Neuronal stem cell (in vitro differentiated cells): ENCODE measurements at regions not wholly inside any gene's neighbourhood (a gene's known extent, or its start where the extent isn't known, plus 50 kb on each side); places are given as distances from the start of the nearest gene placed in this dataset.

Source experiments
- DNase-seq: peaks from one replicate; pipeline ENCODE4 v3.0.0-alpha.2; 2013; ENCODE audit warnings: low spot score
- H2AFZ ChIP-seq: one replicate; pipeline ENCODE4 v1.6.1; 2013; ENCODE audit warnings: mild to moderate bottlenecking, low read length, inconsistent platforms
- H2AK5ac ChIP-seq: 2 replicates; pipeline ENCODE4 v1.6.1; 2013; ENCODE audit warnings: low read depth, mild to moderate bottlenecking, inconsistent platforms, low read length, moderate library complexity, mixed read lengths
- H2BK120ac ChIP-seq: 2 replicates; pipeline ENCODE4 v1.6.1; 2013; ENCODE audit warnings: low read depth, mild to moderate bottlenecking, inconsistent platforms, low read length, moderate library complexity, mixed read lengths
- H2BK12ac ChIP-seq: one replicate; pipeline ENCODE4 v1.6.1; 2013; ENCODE audit warnings: low read length, inconsistent platforms
- H2BK15ac ChIP-seq: 2 replicates; pipeline ENCODE4 v1.6.1; 2013; ENCODE audit warnings: mild to moderate bottlenecking, low read length, inconsistent platforms, mixed read lengths
- H2BK5ac ChIP-seq: one replicate; pipeline ENCODE4 v1.6.1; 2013; ENCODE audit warnings: inconsistent platforms, mild to moderate bottlenecking, low read length, moderate library complexity
- H3K14ac ChIP-seq: one replicate; pipeline ENCODE4 v1.6.1; 2013; ENCODE audit warnings: low read length, inconsistent platforms
- H3K18ac ChIP-seq: 2 replicates; pipeline ENCODE4 v1.6.1; 2013; ENCODE audit warnings: low read length, inconsistent platforms
- H3K23ac ChIP-seq: 2 replicates; pipeline ENCODE4 v1.6.1; 2013; ENCODE audit warnings: low read depth, mild to moderate bottlenecking, mixed read lengths, low read length, inconsistent platforms; ENCODE audit not compliant: poor library complexity
- H3K27ac ChIP-seq: replicated peaks from 3 replicates; pipeline ENCODE4 v1.5.1; 2013; ENCODE audit warnings: low read length, inconsistent platforms
- H3K27me3 ChIP-seq, 3 experiments: 2 replicates each; pipeline ENCODE4 v1.6.1; 2013; ENCODE audit warnings: low read length in 3 of 3, mild to moderate bottlenecking in 2 of 3, inconsistent platforms in 1 of 3, low read depth in 1 of 3, mixed read lengths in 1 of 3, moderate library complexity in 1 of 3; ENCODE audit not compliant: control insufficient read depth in 3 of 3, insufficient read depth in 3 of 3
- H3K36me3 ChIP-seq, 2 donors: replicated peaks in 1 of 2; 2 replicates each; pipeline ENCODE4 v1.6.1; 2013; ENCODE audit warnings: low read length in 2 of 2; ENCODE audit not compliant: control insufficient read depth in 2 of 2, insufficient read depth in 2 of 2
- H3K4ac ChIP-seq: 2 replicates; pipeline ENCODE4 v1.6.1; 2013; ENCODE audit warnings: inconsistent platforms, mild to moderate bottlenecking, low read length, moderate library complexity
- H3K4me1 ChIP-seq, 2 donors: 1 replicate in 1 of 2; 2 replicates in 1 of 2; pipeline ENCODE4 v1.6.1; 2013; ENCODE audit warnings: low read length in 2 of 2, low read depth in 1 of 2; ENCODE audit not compliant: control insufficient read depth in 2 of 2, insufficient read depth in 1 of 2
- H3K4me2 ChIP-seq: one replicate; pipeline ENCODE4 v1.6.1; 2013; ENCODE audit warnings: mild to moderate bottlenecking, low read length, inconsistent platforms; ENCODE audit not compliant: insufficient read depth, poor library complexity, severe bottlenecking
- H3K4me3 ChIP-seq, 2 donors: 2 replicates each; pipeline ENCODE4 v1.5.1; 2013; ENCODE audit warnings: low read length in 2 of 2, mild to moderate bottlenecking in 2 of 2, inconsistent platforms in 1 of 2, moderate library complexity in 1 of 2
- H3K79me1 ChIP-seq: one replicate; pipeline ENCODE4 v1.6.1; 2013; ENCODE audit warnings: low read depth, mild to moderate bottlenecking, inconsistent platforms, low read length, moderate library complexity
- H3K9ac ChIP-seq: one replicate; pipeline ENCODE4 v1.6.1; 2013; ENCODE audit warnings: mild to moderate bottlenecking, low read depth, low read length, inconsistent platforms; ENCODE audit not compliant: poor library complexity
- H3K9me3 ChIP-seq, 2 donors: replicated peaks in 1 of 2; 2 replicates each; pipeline versions ENCODE3 to v1.6.1; 2013; ENCODE audit warnings: low read length in 2 of 2, mild to moderate bottlenecking in 2 of 2, inconsistent platforms in 1 of 2, low read depth in 1 of 2, mixed read lengths in 1 of 2, moderate library complexity in 1 of 2; ENCODE audit not compliant: control insufficient read depth in 2 of 2, insufficient read depth in 1 of 2
- H4K8ac ChIP-seq: one replicate; pipeline ENCODE4 v1.6.1; 2013; ENCODE audit warnings: low read depth, mild to moderate bottlenecking, inconsistent platforms, low read length, moderate library complexity
- H4K91ac ChIP-seq: one replicate; pipeline ENCODE4 v1.6.1; 2013; ENCODE audit warnings: low read length, low read depth, mild to moderate bottlenecking, inconsistent platforms; ENCODE audit not compliant: poor library complexity
- WGBS, 2 donors: extraction: QIAGEN DNeasy Blood & Tissue Kit; methylation state at CpG; one replicate each; pipeline ENCODE4 v1.1.7; 2013; ENCODE audit warnings: missing lambda C conversion rate in 2 of 2, mixed read lengths in 1 of 2; ENCODE audit not compliant: insufficient read length in 2 of 2, insufficient replicate concordance in 1 of 2; ENCODE audit errors: extremely low coverage in 2 of 2; 5-methylcytosine and 5-hydroxymethylcytosine counted together

- no peaks in the 10 kb centered on the region for H3K36me3 ChIP-seq
- no CpG with 5 or more reads among the region's 3 CpGs for WGBS, 2 donors
- H2AFZ ChIP-seq = no peak overlapping the region
- H3K27ac ChIP-seq = no peak overlapping the region
- no peak overlapping the region for H2BK15ac ChIP-seq
- DNase-seq = no peak
- peaks cover 0 to 3% of the 10 kb centered on the region in 2 donors for H3K4me1 ChIP-seq
- no peak overlapping the region for H2AK5ac ChIP-seq
- no peak overlapping the region for H3K4ac ChIP-seq
- H2BK5ac ChIP-seq = no peak overlapping the region
- H3K14ac ChIP-seq = no peak overlapping the region
- no peak overlapping the region for H2BK120ac ChIP-seq
- H4K8ac ChIP-seq = no peak overlapping the region
- peaks cover 2% of the 10 kb centered on the region for H3K79me1 ChIP-seq
- H2BK12ac ChIP-seq = no peak overlapping the region
- H3K18ac ChIP-seq = no peak overlapping the region
- H3K9me3 ChIP-seq = no peaks in the 10 kb centered on the region
- no peaks in the 10 kb centered on the region for H3K27me3 ChIP-seq
- H3K4me2 ChIP-seq = no peak overlapping the region
- H3K4me3 ChIP-seq = no peak overlapping the region
- H3K9ac ChIP-seq = no peak overlapping the region
- no peak overlapping the region for H4K91ac ChIP-seq
- H3K23ac ChIP-seq = no peak overlapping the region
Measured at GRCh38 chr10:29032169-29032568, 256.7 kb upstream of the LYZL1 start.

DNA sequence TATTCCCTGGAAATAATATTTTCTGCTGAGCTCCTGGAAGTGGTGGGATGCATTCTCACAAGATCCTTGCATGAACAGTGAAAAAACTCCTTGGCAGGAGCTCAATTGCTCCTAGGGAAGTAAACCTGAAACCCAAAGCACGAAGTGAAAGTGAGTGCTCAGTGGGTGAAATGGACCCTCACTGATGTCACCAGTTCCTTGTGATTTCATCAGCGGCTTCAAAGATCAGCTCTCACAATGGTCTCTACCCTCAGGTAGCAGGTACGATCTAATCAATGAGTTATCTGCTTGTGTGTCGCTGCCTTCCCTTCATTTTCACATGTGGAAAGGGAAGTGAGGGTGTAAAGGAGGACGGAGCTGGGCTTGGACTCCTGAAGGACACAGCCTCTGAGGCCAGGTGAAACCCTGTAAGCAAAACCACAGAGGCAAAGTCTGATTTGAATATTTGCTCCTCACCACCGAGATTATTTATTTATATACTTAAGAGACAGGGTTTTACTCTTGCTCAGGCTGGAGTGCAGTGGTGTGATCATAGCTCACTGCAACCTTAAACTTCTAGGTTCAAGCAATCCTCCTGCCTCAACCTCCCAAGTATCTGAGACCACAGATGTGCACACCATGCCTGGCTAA lies 255.4 kb upstream of the LYZL1 start:
- Histone ChIP-seq H3K23ac (no peak overlapping the region), H3K4me1 (no peaks in the 10 kb centered on the region), H3K79me1 (peaks cover 2% of the 10 kb centered on the region), H4K91ac (no peak overlapping the region), H2BK120ac (no peak overlapping the region), H3K4me2 (no peak overlapping the region), H3K9me3 (no peaks in the 10 kb centered on the region), H2BK12ac (no peak overlapping the region), H3K4ac (no peak overlapping the region), H3K36me3 (no peaks in the 10 kb centered on the region), H2BK15ac (no peak overlapping the region), H3K27me3 (no peaks in the 10 kb centered on the region), H3K27ac (no peak overlapping the region), H3K14ac (no peak overlapping the region), H3K9ac (no peak overlapping the region), H2BK5ac (no peak overlapping the region), H3K4me3 (no peak overlapping the region), H2AFZ (no peak overlapping the region), H4K8ac (no peak overlapping the region), H2AK5ac (no peak overlapping the region), H3K18ac (no peak overlapping the region)
- no peak for DNase-seq
- WGBS, 2 donors = no CpG with 5 or more reads among the region's 6 CpGs

- Histone ChIP-seq H2BK12ac (no peak overlapping the region), H3K27ac (no peak overlapping the region), H3K14ac (no peak overlapping the region), H3K4me2 (no peak overlapping the region), H3K4me1 (no peaks in the 10 kb centered on the region), H2AFZ (no peak overlapping the region), H2BK5ac (no peak overlapping the region), H3K4ac (no peak overlapping the region), H4K91ac (no peak overlapping the region), H2BK15ac (no peak overlapping the region), H3K9ac (no peak overlapping the region), H4K8ac (peak overlapping the region; percentile 30), H3K9me3 (no peaks in the 10 kb centered on the region), H2BK120ac (no peak overlapping the region), H3K23ac (no peak overlapping the region), H3K36me3 (no peaks in the 10 kb centered on the region), H3K27me3 (no peaks in the 10 kb centered on the region), H3K18ac (no peak overlapping the region), H3K79me1 (peaks cover 2% of the 10 kb centered on the region), H2AK5ac (no peak overlapping the region), H3K4me3 (no peak overlapping the region)
- no CpG with 5 or more reads among the region's 5 CpGs for WGBS, 2 donors
- no peak for DNase-seq
Measured at GRCh38 chr10:29034592-29034991, 254.3 kb upstream of the LYZL1 start.

- no peak overlapping the region for H4K8ac ChIP-seq
- peaks cover 2% of the 10 kb centered on the region for H3K79me1 ChIP-seq
- WGBS, 2 donors = no CpG with 5 or more reads among the region's 2 CpGs
- no peak overlapping the region for H3K4me3 ChIP-seq
- H3K9ac ChIP-seq = no peak overlapping the region
- no peak overlapping the region for H2BK5ac ChIP-seq
- no peak overlapping the region for H2AK5ac ChIP-seq
- no peak overlapping the region for H2BK15ac ChIP-seq
- H3K14ac ChIP-seq = no peak overlapping the region
- no peak overlapping the region for H3K4ac ChIP-seq
- H2BK120ac ChIP-seq = no peak overlapping the region
- peaks cover 0 to 5% of the 10 kb centered on the region in 2 donors for H3K9me3 ChIP-seq
- no peaks in the 10 kb centered on the region for H3K36me3 ChIP-seq
- no peak overlapping the region for H4K91ac ChIP-seq
- H2AFZ ChIP-seq = no peak overlapping the region
- H3K27ac ChIP-seq = no peak overlapping the region
- H3K27me3 ChIP-seq = no peaks in the 10 kb centered on the region
- no peak overlapping the region for H3K18ac ChIP-seq
- no peaks in the 10 kb centered on the region for H3K4me1 ChIP-seq
- H2BK12ac ChIP-seq = no peak overlapping the region
- H3K4me2 ChIP-seq = no peak overlapping the region
- no peak for DNase-seq
- H3K23ac ChIP-seq = no peak overlapping the region
Measured at GRCh38 chr10:29035721-29036120, 253.1 kb upstream of the LYZL1 start.
